ENCODE measurements at regions not wholly inside any gene's neighbourhood (a gene's known extent, or its start where the extent isn't known, plus 50 kb on each side); places are given as distances from the start of the nearest gene placed in this dataset.
A peak's percentile ranks its signal among the peaks of the same experiment; 100 is the strongest.

DNA sequence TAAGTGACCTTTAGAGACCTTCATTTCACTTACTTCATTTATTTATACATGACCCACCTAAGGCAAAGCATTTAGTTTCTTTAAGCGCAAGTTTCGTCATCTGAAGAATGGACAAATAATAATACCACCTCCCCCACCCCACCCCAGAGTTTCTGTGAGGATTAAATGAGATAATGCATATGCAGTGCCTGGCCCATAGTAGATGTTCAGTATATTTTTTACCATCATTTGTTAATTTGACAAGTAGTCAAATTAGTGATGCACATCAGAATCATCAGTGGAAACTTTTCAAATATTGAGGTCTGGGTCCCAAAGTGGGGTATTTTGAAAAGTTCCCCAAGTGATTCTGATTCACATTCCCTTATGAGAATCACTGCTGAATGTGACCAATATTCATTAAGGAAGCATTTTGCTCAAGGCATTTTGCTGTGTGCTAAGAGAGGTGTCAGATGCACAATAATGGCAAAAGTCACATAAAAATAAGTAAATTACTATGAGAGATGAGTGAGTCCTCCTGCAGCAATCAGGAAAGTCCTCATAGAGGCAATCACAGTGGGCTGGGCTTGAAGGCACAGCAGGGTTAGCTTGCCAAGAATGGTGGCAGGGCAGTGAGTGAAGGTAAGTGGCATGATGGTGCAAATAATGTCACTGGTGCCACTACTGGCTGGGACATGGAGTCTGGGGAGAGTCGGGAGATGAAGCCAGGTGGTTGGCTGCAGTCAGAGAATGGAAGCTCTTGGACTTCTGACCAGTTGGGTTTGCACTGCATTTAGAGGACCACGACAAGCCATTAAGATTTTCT lies 244.1 kb downstream of the PTEN start:
- H3K56ac ChIP-seq (replicated peaks; ENCODE audit: insufficient read length, low read depth, low read length): no peak overlapping the region
- H3K27me3 ChIP-seq (replicated peaks in 1 of 4; ENCODE audit: control insufficient read depth in 3 of 4, extremely low read depth in 1 of 4, insufficient read depth in 3 of 4, low read length in 3 of 4): no peaks in the 10 kb centered on the region
- H4K8ac ChIP-seq (ENCODE audit: extremely low read depth, insufficient read depth, low read length): no peak overlapping the region
- H3K27ac ChIP-seq (ENCODE audit: low read depth, low read length): no peak overlapping the region
- no peaks in the 10 kb centered on the region for H3K79me2 ChIP-seq (ENCODE audit: control insufficient read depth in 1 of 2, insufficient read depth in 2 of 2, low read length in 2 of 2)
- H2BK120ac ChIP-seq (replicated peaks; ENCODE audit: low read depth, low read length): no peak overlapping the region
- ChIA-PET POLR2A (ENCODE audit: partially characterized antibody) (no interaction called here), CTCF (ENCODE audit: partially characterized antibody) (interaction anchor here (0.6 to 1.1 kb wide), 4 partner anchors 9 to 236 kb away, joined by 3 to 4 read pairs (median 3); no protein-coding TSS in a partner anchor)
- no peak overlapping the region for H2BK15ac ChIP-seq (ENCODE audit: low read length)
- no peaks in the 10 kb centered on the region for H3K79me1 ChIP-seq (ENCODE audit: low read depth, low read length)
- no peak overlapping the region for H4K5ac ChIP-seq (ENCODE audit: insufficient read length, low read depth, low read length)
- H3K14ac ChIP-seq (ENCODE audit: insufficient read length): no peak overlapping the region
- H2BK12ac ChIP-seq (ENCODE audit: low read depth, low read length): 0 out of 2 replicates have a peak overlapping the region, but pooled peaks have one; percentile 19
- no peaks in the 10 kb centered on the region for H4K20me1 ChIP-seq (replicated peaks in 1 of 2; ENCODE audit: control insufficient read depth in 1 of 2, insufficient read depth in 2 of 2, low read length in 2 of 2)
- DNase-seq (ENCODE audit: low read depth in 1 of 2, low spot score in 2 of 2) (no peak), FAIRE-seq (no peak)
- no peak overlapping the region for H2AK5ac ChIP-seq (ENCODE audit: low read depth, low read length)
- H3K23me2 ChIP-seq (ENCODE audit: low read depth, low read length): no peaks in the 10 kb centered on the region
- no peak overlapping the region for H3K18ac ChIP-seq (ENCODE audit: extremely low read depth, low read length)
- H3K4me2 ChIP-seq (ENCODE audit: insufficient read depth in 1 of 2, low read depth in 2 of 2, low read length in 2 of 2): no peak overlapping the region
- no peaks in the 10 kb centered on the region for H3K36me3 ChIP-seq (ENCODE audit: control insufficient read depth in 2 of 4, insufficient read depth in 4 of 4, low read length in 3 of 4)
- no peaks in the 10 kb centered on the region for H3K9me3 ChIP-seq (ENCODE audit: insufficient read depth in 2 of 2, low read depth in 1 of 2, low read length in 1 of 2)
- H3K4me3 ChIP-seq (ENCODE audit: extremely low read depth in 1 of 4, insufficient read depth in 2 of 4, low read depth in 3 of 4, low read length in 4 of 4): no peak overlapping the region
- H2BK20ac ChIP-seq (ENCODE audit: low read length): no peak overlapping the region
- no peak overlapping the region for H3K23ac ChIP-seq (ENCODE audit: insufficient read length)
- 89% methylated on average over 4 of the region's 4 CpGs; no CpG with 5 or more reads in 1 of the 2 experiments for WGBS, 2 experiments (ENCODE audit: extremely low coverage in 1 of 2, insufficient coverage in 1 of 2, insufficient read length in 1 of 2, insufficient replicate concordance in 2 of 2, low coverage in 1 of 2, low lambda C conversion rate in 2 of 2, missing lambda C conversion rate in 1 of 2)
- H3K9ac ChIP-seq (replicated peaks in 1 of 4; ENCODE audit: extremely low read depth in 1 of 4, low read depth in 3 of 4, low read length in 3 of 4): no peak overlapping the region
- H3K4me1 ChIP-seq (replicated peaks in 1 of 4; ENCODE audit: control insufficient read depth in 3 of 4, insufficient read depth in 4 of 4, low read length in 3 of 4): no peaks in the 10 kb centered on the region; a peak in 1 of 7 replicates
- 0 out of 2 replicates have a peak overlapping the region, but pooled peaks have one; percentile 7 for H2AFZ ChIP-seq (ENCODE audit: low read length)
- TF ChIP-seq CREB1 (IDR thresholded peaks at IDR 0.05): no peak
- no peak for TF ChIP-seq EP300 (IDR thresholded peaks at IDR 0.05; ENCODE audit: borderline replicate concordance in 1 of 2, low read depth in 2 of 2, low read length in 2 of 2)
- H4K91ac ChIP-seq (replicated peaks; ENCODE audit: insufficient read length, low read length): no peak overlapping the region
- no peak overlapping the region for H2BK5ac ChIP-seq (ENCODE audit: low read depth, low read length)
- no peak overlapping the region for H3K4ac ChIP-seq (replicated peaks; ENCODE audit: insufficient read length, low read depth, low read length)

All from H1 (cell line).